HS-27A (cell line): ENCODE measurements at regions not wholly inside any gene's neighbourhood (a gene's known extent, or its start where the extent isn't known, plus 50 kb on each side); places are given as distances from the start of the nearest gene placed in this dataset.

Source experiments
- DNase-seq: peaks from one replicate; pipeline ENCODE4 v3.0.0-alpha.2; 2012; ENCODE audit warnings: low read depth, missing footprints

GRCh38 chr5:8848997-8849594 is 696.8 kb downstream of the SEMA5A start:
- peak; percentile 51 for DNase-seq

GRCh38 chr5:8851101-8851500 is 694.8 kb downstream of the SEMA5A start:
- DNase-seq, result no peak

GRCh38 chr5:8857051-8857450 is 688.8 kb downstream of the SEMA5A start:
- DNase-seq, result no peak

- DNase-seq, result no peak
Measured at GRCh38 chr5:8861764-8862163, 684.1 kb downstream of the SEMA5A start.

GRCh38 chr5:8864053-8864452 is 681.8 kb downstream of the SEMA5A start:
- DNase-seq, result peak; percentile 24

GRCh38 chr5:8865266-8865665 is 680.6 kb downstream of the SEMA5A start:
- DNase-seq, result no peak

- DNase-seq, result no peak
Measured at GRCh38 chr5:8865686-8866374, 680.0 kb downstream of the SEMA5A start.

GRCh38 chr5:8868283-8868682 is 677.6 kb downstream of the SEMA5A start:
- no peak for DNase-seq

- DNase-seq, result no peak
Measured at GRCh38 chr5:8869932-8870331, 675.9 kb downstream of the SEMA5A start.

GRCh38 chr5:8870349-8870958 is 675.4 kb downstream of the SEMA5A start:
- no peak for DNase-seq

- no peak for DNase-seq
Measured at GRCh38 chr5:8870959-8871355, 674.9 kb downstream of the SEMA5A start.

- DNase-seq, result no peak
Measured at GRCh38 chr5:8871446-8871845, 674.4 kb downstream of the SEMA5A start.

GRCh38 chr5:8875722-8876121 is 670.2 kb downstream of the SEMA5A start:
- DNase-seq, result no peak

- no peak for DNase-seq
Measured at GRCh38 chr5:8879248-8879647, 666.6 kb downstream of the SEMA5A start.

- DNase-seq, result no peak
Measured at GRCh38 chr5:8884029-8884428, 661.8 kb downstream of the SEMA5A start.

GRCh38 chr5:8892926-8893325 is 652.9 kb downstream of the SEMA5A start:
- DNase-seq, result no peak

- no peak for DNase-seq
Measured at GRCh38 chr5:8894031-8894430, 651.8 kb downstream of the SEMA5A start.

- no peak for DNase-seq
Measured at GRCh38 chr5:8895062-8895461, 650.8 kb downstream of the SEMA5A start.

GRCh38 chr5:8895599-8895998 is 650.3 kb downstream of the SEMA5A start:
- no peak for DNase-seq

- no peak for DNase-seq
Measured at GRCh38 chr5:8897316-8897715, 648.6 kb downstream of the SEMA5A start.

- DNase-seq, result peak; percentile 55
Measured at GRCh38 chr5:8905021-8905420, 640.9 kb downstream of the SEMA5A start.

GRCh38 chr5:8906303-8906967 is 639.4 kb downstream of the SEMA5A start:
- peak; percentile 47 for DNase-seq
